ENCODE measurements at regions not wholly inside any gene's neighbourhood (a gene's known extent, or its start where the extent isn't known, plus 50 kb on each side); places are given as distances from the start of the nearest gene placed in this dataset.

GRCh38 chr1:221184131-221184794, 305.0 kb downstream of the HLX start:
- in situ Hi-C loops (cut with HindIII; ENCODE audit: low pct_ligation_motif_present, low sequenced_read_pairs), result no loop called here
- Histone ChIP-seq H3K27me3 (replicated peaks) (no peaks in the 10 kb centered on the region), H3K4me3 (ENCODE audit: low read depth, low read length) (no peak overlapping the region), H3K27ac (no peak overlapping the region), H3K36me3 (replicated peaks) (no peaks in the 10 kb centered on the region)
- TF ChIP-seq CTCF (IDR thresholded peaks at IDR 0.05; ENCODE audit: low read depth, low read length, missing control alignments), result no peak
- DNase-seq, result no peak

GRCh38 chr1:221187174-221187573, 307.9 kb downstream of the HLX start:
- no peak for DNase-seq
- no peak overlapping the region for H3K27ac ChIP-seq
- no peaks in the 10 kb centered on the region for H3K27me3 ChIP-seq (replicated peaks)
- no peak for TF ChIP-seq CTCF (IDR thresholded peaks at IDR 0.05; ENCODE audit: low read depth, low read length, missing control alignments)
- H3K4me3 ChIP-seq (ENCODE audit: low read depth, low read length), result no peak overlapping the region
- in situ Hi-C loops (cut with HindIII; ENCODE audit: low pct_ligation_motif_present, low sequenced_read_pairs), result no loop called here
- H3K36me3 ChIP-seq (replicated peaks), result no peaks in the 10 kb centered on the region

- Histone ChIP-seq H3K27me3 (replicated peaks) (no peaks in the 10 kb centered on the region), H3K36me3 (replicated peaks) (no peaks in the 10 kb centered on the region), H3K4me3 (ENCODE audit: low read depth, low read length) (no peak overlapping the region), H3K27ac (no peak overlapping the region)
- in situ Hi-C loops (cut with HindIII; ENCODE audit: low pct_ligation_motif_present, low sequenced_read_pairs), result no loop called here
- no peak for DNase-seq
- TF ChIP-seq CTCF (IDR thresholded peaks at IDR 0.05; ENCODE audit: low read depth, low read length, missing control alignments), result no peak
Measured at GRCh38 chr1:221188458-221188857, 309.2 kb downstream of the HLX start.

GRCh38 chr1:221190249-221190648, 311.0 kb downstream of the HLX start:
- in situ Hi-C loops (cut with HindIII; ENCODE audit: low pct_ligation_motif_present, low sequenced_read_pairs), result no loop called here

GRCh38 chr1:221192055-221192454, 312.8 kb downstream of the HLX start:
- in situ Hi-C loops (cut with HindIII; ENCODE audit: low pct_ligation_motif_present, low sequenced_read_pairs), result no loop called here

More at GRCh38 chr1:221190249-221190648, 311.0 kb downstream of the HLX start:
- no peak overlapping the region for H3K4me3 ChIP-seq (ENCODE audit: low read depth, low read length)
- DNase-seq, result no peak
- H3K27me3 ChIP-seq (replicated peaks), result no peaks in the 10 kb centered on the region
- H3K36me3 ChIP-seq (replicated peaks), result no peaks in the 10 kb centered on the region
- no peak overlapping the region for H3K27ac ChIP-seq
- no peak for TF ChIP-seq CTCF (IDR thresholded peaks at IDR 0.05; ENCODE audit: low read depth, low read length, missing control alignments)

More at GRCh38 chr1:221192055-221192454, 312.8 kb downstream of the HLX start:
- no peak for TF ChIP-seq CTCF (IDR thresholded peaks at IDR 0.05; ENCODE audit: low read depth, low read length, missing control alignments)
- no peaks in the 10 kb centered on the region for H3K36me3 ChIP-seq (replicated peaks)
- DNase-seq, result no peak
- H3K27me3 ChIP-seq (replicated peaks), result no peaks in the 10 kb centered on the region
- H3K27ac ChIP-seq, result no peak overlapping the region
- no peak overlapping the region for H3K4me3 ChIP-seq (ENCODE audit: low read depth, low read length)
